GM18909 (cell line): ENCODE measurements at regions not wholly inside any gene's neighbourhood (a gene's known extent, or its start where the extent isn't known, plus 50 kb on each side); places are given as distances from the start of the nearest gene placed in this dataset.

Experiments used
- ATAC-seq: cut with Tn5 transposase; IDR thresholded peaks from one replicate; pipeline ENCODE4 v1.9.1; 2021; ENCODE audit warnings: mild to moderate bottlenecking; ENCODE audit not compliant: unreplicated experiment, poor library complexity

DNA sequence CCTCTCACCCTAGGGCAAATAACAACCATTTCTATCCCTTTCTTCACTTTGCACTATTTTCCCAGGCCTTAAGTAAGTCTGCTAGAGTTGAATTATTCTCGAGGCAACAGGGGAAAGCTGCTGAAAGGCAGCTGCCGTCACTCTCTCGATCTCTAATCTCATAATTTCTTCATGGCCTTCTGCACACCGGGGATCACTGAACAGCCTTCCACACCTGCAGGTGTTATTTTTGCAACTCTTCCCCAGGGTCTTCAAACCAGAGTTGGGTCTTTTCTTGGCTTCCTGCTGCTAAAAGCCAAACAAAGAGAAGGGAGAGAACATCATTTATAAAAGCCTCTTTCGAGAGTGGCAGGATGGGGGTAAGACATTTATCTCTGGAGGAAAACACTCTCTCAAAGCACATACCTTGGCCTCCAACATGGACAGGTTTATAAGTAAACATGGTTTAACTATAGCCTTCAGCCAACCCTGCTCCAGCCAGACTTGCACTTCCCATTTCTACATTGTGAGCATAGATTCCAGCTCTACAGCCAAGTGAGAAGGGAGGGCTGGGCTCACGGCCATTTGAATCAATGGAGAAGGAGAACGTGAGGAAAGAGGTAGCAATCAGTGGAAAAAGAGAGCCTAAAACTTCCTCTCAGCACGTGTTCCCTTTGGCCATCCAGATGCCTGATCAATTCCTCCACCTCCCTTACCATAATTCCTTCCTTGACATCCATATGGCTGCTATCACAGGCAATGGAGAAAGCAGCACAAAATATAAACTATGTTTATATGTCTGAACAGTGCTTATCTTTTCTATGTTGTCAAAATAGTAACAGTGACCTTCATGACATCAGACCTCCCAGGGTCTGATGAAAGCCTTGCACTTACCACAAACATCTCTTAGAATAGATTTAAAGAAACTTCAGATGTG is 464.9 kb downstream of the TLE1 start:
- no peak for ATAC-seq

GRCh38 chr9:81214975-81215374 is 474.4 kb downstream of the TLE1 start:
- ATAC-seq: no peak

DNA sequence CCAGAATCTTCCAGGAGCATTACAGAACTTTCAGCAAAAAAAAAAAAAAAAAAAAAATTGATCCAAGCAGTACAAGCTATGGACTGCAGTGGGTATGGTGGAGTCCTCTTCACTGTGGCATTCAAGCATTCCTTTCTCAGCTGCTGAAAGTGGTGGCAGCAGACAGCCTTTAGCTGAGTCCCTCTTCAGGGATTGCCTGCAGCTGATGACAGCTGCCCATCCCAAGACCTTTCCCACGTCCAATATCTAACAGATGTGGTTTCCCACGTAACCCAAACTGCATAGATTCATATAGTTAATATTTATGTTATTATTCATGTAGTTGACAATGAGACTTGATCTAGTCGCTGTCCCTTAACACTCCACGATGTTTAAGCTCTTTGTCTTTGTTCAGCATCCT is 475.9 kb downstream of the TLE1 start:
- ATAC-seq: no peak

DNA sequence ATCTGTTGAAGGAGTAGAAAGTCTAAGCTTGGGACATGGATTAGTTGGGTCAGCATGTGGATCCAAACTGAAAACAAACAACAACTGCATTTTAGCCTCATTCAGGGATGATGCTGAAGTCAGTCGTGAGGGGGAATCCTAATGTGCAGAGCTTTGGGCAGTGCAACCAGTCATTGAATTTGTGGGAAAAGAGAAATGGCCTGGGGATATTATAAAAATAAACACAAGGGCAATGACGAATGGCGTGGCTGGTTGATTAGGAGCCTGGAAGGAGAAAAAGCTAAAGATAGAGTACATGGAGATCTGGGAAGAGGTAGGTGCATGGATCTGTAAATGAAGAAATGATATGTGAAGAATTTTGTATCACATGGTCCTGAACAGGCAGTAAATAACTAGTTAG is 477.6 kb downstream of the TLE1 start:
- ATAC-seq: no peak

DNA sequence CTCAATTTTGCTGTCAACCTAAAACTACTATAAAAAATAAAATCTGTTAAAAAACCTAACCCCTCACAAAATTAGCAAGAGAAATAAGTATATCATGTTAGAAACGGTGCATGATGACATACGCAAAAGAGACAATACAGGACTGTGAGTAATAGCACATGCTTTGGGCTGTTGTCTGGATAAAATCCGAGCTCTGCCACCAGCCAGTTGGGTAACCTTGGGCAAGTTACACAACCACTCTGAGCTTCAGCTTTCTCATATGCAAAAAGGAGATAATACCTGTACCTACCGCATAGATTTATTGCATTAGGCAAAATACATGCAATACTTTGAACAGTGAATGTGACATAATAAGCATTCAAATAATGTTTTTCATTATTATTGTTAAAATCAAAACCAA is 481.7 kb downstream of the TLE1 start:
- ATAC-seq: no peak

DNA sequence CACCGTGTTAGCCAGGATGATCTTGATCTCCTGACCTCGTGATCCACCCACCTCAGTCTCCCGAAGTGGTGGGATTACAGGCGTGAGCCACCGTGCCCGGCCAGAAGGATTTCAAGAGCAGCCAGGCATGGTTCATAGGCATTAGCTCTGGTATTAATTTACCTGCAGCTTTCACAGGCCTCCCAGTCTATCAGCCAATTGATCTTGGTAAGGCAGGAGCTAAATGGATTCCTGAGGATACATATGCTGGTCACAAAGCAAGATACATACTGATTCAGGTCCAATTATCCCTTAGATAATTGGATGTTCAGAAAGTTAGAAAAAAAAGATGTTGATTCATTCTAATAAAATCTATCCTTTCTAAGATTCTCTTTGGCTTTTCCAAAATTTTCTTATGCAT is 487.1 kb downstream of the TLE1 start:
- ATAC-seq: no peak

DNA sequence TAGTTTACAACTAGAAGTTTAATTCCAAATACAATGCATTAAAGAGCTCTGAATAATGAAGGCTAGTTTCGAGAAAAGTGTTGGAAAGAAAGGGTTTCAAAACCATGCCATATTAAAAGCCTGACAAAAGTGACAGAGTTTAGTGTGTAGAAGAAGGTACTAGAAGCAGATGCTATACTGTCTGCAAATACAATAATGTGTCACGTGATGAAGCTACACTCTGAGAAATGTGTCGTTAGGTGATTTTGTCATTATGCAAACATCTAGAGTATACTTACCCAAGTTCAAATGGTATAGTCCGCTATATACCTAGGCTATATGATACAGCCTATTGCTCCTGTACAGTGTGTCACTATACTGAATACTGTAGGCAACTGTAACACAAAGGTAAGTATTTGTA is 494.1 kb downstream of the TLE1 start:
- ATAC-seq: no peak

DNA sequence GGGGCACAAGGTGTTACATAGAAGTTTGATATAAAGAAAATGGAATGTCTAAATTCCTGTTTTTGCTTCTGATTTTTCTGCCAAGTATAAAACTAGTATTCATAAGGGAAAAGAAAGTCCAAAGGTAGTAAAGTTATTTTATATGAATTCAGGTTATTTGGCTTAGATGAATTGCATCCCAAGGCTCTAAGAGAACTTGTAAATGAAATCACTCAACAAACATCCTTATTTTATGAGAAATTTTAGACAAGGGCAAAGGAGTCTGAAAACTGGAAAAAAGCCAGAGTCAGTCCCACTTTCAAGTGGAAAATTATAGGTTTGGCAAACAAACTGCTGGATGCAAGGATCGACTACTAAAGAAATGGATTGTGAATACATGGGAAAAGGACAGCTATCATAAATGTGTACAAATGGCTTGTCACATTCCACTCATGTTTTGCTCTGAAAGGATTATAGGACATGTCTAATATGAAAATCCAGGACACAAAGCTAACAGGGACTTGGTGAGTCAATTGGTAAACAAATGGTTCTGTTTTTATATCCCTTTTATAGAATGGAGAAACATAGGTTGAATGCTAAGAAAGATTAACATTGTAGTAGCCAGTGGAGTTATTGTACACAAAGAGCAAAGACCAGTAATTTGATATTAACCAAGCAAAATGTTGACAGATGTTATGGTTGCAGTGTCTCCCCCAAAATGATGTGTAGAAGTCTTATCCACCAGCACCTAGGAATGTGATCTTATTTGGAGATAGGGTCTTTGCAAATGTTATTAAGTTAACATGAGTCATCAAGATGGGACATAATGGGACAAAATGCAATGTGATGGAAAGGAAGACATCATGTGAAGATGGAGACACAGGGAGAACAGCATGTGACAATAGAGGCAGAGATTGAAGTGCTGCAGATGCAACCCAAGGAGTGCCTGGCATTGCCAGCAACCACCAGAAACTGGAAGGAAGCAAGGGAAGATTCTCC is 495.7 kb downstream of the TLE1 start:
- ATAC-seq: no peak

DNA sequence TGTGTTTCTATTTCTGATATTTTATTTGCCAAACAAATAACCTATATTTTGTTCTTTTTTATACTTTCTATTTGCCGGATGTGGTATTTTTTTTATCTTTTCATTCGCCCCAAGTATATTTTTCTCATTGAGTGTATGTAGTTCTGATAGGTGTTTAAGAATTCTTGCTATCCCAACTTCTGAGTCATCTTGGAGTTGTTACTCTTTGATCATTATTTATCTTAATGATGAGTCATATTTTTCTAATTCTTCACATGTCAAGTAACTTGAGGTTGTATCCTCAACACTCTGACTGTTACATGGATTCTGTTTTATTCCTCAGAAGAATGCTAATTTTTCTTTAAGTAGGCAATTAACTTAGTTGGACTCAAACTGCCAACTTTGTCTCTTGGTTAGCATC is 498.1 kb downstream of the TLE1 start:
- ATAC-seq: no peak

GRCh38 chr9:81190659-81191058 is 498.7 kb downstream of the TLE1 start:
- ATAC-seq: no peak

GRCh38 chr9:81183761-81184160 is 505.6 kb downstream of the TLE1 start:
- no peak for ATAC-seq

GRCh38 chr9:81182431-81182830 is 506.9 kb downstream of the TLE1 start:
- no peak for ATAC-seq

DNA sequence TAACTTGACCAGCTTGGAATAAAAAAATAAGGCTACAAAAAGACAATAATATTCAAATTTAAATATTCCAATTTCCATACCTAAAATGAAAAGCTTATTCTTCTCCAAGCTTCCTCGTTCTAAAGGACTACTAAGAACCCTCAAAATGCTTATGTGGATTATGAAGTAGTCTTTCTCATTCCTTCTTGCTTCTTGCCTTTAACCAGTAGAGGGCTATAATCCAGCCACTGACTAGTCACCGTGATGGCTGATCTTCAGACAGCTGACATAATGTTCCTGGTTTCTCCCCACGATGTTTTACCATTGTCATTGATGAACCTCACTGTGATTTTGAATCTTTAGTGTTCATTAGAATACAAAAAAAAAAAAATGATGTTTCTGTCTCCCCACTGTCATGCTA is 515.3 kb downstream of the TLE1 start:
- ATAC-seq: no peak

DNA sequence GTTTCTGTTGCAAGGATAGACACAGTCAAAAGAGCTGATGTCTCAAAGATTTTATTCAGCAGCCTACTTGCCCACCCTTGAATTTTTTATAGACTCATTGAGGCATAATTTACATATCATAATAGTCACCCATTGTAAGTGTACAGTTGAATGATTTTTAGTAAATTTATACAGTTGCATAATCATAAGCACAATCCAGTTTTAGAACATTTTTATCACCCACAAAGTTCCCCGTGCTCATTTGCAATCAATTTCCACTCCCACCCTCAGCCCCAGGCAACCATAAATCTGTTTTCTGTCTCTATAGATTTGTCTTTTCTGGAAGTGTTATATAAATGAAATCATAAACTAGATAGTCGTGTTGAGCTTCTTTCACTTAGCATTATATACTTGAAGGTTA is 517.7 kb downstream of the TLE1 start:
- ATAC-seq: no peak

DNA sequence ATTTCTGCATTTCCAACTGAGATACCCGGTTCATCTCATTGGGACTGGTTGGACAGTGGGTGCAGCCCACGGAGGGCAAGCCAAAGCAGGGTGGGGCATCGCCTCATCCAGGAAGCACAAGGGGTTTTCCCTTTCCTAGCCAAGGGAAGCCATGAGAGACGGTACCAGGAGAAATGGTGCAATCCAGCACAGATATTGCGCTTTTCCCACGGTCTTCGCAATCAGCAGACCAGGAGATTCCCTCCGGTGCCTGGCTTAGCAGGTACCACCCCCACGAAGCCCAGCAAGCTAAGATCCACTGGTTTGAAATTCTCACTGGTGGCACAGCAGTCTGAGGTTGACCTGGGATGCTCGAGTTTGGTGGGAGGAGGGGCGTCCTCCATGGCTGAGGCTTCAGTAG is 527.0 kb downstream of the TLE1 start:
- ATAC-seq: no peak

- ATAC-seq: no peak
These were observed 533.0 kb downstream of the TLE1 start for GRCh38 chr9:81156381-81156780.

GRCh38 chr9:81150016-81150625 is 539.2 kb downstream of the TLE1 start:
- ATAC-seq: no peak

DNA sequence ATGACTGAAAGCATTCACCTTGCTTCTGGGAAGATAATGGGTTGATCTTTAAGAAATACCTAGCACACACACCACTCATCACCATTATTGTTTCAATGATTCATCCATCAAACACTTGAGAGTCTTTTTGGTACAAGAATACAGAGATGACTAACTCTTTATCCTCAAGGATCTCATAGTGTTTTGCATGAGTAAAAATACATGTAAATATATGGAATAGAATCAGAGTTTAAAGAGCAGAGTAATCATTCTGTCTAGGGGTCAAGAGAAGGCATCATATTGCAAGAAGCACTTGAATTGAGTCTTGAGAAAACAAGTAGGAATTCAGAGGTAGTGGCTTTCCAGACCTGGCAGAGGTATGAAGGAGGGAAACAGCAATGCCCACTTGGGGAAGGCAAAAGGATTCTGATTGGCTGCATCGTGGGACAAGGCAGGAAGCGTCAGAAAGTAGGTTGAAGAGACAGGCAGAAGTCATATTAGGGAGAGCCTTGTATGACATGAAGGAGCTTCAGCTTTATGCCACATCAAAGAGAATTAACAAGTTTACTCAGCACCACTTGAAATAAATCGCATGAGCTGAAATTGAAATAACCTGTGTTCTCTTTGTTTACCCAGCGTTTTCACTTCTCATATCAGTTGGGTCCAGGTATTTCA is 542.5 kb downstream of the TLE1 start:
- no peak for ATAC-seq

DNA sequence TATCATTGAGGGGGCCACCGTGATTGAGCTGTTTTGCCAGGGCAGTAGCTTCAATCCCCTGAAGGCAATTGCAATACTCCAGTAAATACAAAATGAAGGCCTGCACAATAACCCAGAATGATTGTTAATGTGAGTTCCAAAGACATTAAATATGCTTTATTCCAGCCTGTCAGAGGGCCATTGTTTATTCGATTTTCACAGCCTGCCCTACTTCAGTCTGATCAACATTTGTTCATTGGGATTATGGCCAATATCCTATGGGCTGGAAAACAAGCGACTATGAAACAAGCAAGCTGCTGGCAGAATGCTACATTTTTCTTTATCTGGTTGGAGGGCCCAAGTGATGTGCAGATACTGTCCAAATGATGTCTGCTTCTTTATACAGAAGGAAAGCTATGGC is 543.1 kb downstream of the TLE1 start:
- no peak for ATAC-seq

GRCh38 chr9:81145331-81145963 is 543.9 kb downstream of the TLE1 start:
- no peak for ATAC-seq
